Gastroesophageal sphincter (tissue), 4 donors: ENCODE measurements at regions not wholly inside any gene's neighbourhood (a gene's known extent, or its start where the extent isn't known, plus 50 kb on each side); places are given as distances from the start of the nearest gene placed in this dataset.

Experiments used
- ATAC-seq: fragments of 150-250 bp; one replicate; pipeline ENCODE4 v1.9.1; 2016; ENCODE audit warnings: mild to moderate bottlenecking, moderate library complexity
- H3K27ac ChIP-seq, 4 donors: fragments of 200-600 bp; sonication (generic) in 3 of 4; 1 replicate in 3 of 4; 2 replicates in 1 of 4; pipeline ENCODE4 v1.5.1; 2016 to 2019
- H3K27me3 ChIP-seq: fragments of 200-600 bp; sonication (generic); one replicate; pipeline ENCODE4 v1.5.1; 2019
- H3K36me3 ChIP-seq, 2 donors: fragments of 200-600 bp; sonication (generic); one replicate each; pipeline ENCODE4 v1.5.1; 2019; ENCODE audit warnings: control low read depth in 1 of 2
- H3K4me1 ChIP-seq, 3 donors: fragments of 200-600 bp; sonication (generic); 1 replicate in 2 of 3; 2 replicates in 1 of 3; pipeline ENCODE4 v1.5.1; 2016 to 2019; ENCODE audit warnings: control low read depth in 2 of 3
- H3K4me3 ChIP-seq, 2 donors: fragments of 200-600 bp; sonication (generic); one replicate each; pipeline ENCODE4 v1.5.1; 2019; ENCODE audit warnings: mild to moderate bottlenecking in 1 of 2, moderate library complexity in 1 of 2
- H3K9me3 ChIP-seq, 3 donors: fragments of 200-600 bp; sonication (generic); one replicate each; pipeline ENCODE4 v1.5.1; 2017 to 2019; ENCODE audit warnings: control low read depth in 2 of 3
- EP300 ChIP-seq: sonication (generic); formaldehyde crosslinking; IDR thresholded peaks from one replicate; pipeline ENCODE4 v1.6.1; 2017; ENCODE audit warnings: antibody characterized with exemption, mild to moderate bottlenecking
- POLR2A ChIP-seq, 2 donors: fragments of 450-650 bp; IDR thresholded peaks; one replicate each; pipeline ENCODE4 v1.6.1; 2017; ENCODE audit warnings: antibody characterized with exemption in 2 of 2, mild to moderate bottlenecking in 2 of 2, moderate library complexity in 1 of 2
- POLR2AphosphoS5 ChIP-seq: sonication (generic); formaldehyde crosslinking; IDR thresholded peaks from one replicate; pipeline ENCODE4 v1.6.1; 2017; ENCODE audit warnings: antibody characterized with exemption
- WGBS, 2 donors: methylation state at CpG; one replicate each; pipeline ENCODE4 v1.1.5; 2018; ENCODE audit warnings: low coverage in 1 of 2; 5-methylcytosine and 5-hydroxymethylcytosine counted together
- TF ChIP-seq, protein P1 (sequence below), 4 experiments: fragments of 200-600 bp in 2 of 4; fragments of 450-650 bp in 2 of 4; sonication (generic) in 1 of 4; IDR thresholded peaks; one replicate each; pipeline ENCODE4 v1.5.1; 2017 to 2019; ENCODE audit warnings: antibody characterized with exemption in 4 of 4, mild to moderate bottlenecking in 2 of 4, moderate library complexity in 2 of 4

DNA sequence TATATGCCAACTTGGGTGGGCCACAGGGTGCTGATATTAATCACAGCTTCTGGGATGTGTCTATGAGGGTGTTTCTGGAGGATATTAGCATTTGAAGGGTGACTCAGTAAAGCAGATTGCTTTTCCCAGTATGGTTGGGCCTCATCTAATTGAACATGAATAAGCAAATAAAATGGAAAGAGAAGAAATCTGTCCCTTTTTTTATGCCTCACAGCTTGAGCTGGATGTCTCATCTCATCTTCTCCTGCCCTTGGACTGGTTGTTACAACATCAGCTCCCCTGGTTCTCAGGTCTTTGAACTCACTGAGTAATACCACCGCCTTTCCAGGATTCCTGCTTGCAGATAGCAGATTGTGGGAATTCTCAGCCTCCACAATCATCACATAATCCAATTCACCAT, 1149.2 kb downstream of the PCDH18 start:
- Histone ChIP-seq H3K27me3 (no peaks in the 10 kb centered on the region), H3K27ac (no peak overlapping the region), H3K4me3 (no peak overlapping the region), H3K36me3 (no peaks in the 10 kb centered on the region), H3K9me3 (no peaks in the 10 kb centered on the region), H3K4me1 (no peaks in the 10 kb centered on the region)
- 91 to 100% methylated on average over 1 of the region's 1 CpG for WGBS, 2 donors
- no peak for ATAC-seq
- TF ChIP-seq POLR2A (IDR thresholded peaks at IDR 0.05) (no peak), POLR2AphosphoS5 (no peak), EP300 (no peak)
- TF ChIP-seq, protein P1, sequence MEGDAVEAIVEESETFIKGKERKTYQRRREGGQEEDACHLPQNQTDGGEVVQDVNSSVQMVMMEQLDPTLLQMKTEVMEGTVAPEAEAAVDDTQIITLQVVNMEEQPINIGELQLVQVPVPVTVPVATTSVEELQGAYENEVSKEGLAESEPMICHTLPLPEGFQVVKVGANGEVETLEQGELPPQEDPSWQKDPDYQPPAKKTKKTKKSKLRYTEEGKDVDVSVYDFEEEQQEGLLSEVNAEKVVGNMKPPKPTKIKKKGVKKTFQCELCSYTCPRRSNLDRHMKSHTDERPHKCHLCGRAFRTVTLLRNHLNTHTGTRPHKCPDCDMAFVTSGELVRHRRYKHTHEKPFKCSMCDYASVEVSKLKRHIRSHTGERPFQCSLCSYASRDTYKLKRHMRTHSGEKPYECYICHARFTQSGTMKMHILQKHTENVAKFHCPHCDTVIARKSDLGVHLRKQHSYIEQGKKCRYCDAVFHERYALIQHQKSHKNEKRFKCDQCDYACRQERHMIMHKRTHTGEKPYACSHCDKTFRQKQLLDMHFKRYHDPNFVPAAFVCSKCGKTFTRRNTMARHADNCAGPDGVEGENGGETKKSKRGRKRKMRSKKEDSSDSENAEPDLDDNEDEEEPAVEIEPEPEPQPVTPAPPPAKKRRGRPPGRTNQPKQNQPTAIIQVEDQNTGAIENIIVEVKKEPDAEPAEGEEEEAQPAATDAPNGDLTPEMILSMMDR (IDR thresholded peaks at IDR 0.05) = no peak

DNA sequence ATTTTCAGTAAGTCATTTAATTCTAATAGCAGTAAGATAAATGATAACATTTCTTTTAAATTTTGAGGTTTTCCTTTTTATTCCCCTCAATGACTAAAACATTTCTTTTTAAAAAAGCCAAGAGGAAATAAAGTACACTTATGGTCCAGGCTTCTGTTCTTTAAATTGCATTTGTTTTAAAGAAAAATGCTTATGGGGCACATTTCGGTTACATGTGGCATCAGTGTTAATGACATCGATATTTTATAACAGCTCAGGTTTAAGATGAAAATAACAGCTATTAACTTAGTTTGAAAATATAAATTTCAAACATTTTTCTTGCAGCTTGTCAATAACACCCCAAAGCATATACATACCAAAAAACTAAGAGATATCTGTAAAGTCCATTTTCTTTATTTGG, 1161.1 kb downstream of the PCDH18 start:
- TF ChIP-seq, protein P1 (IDR thresholded peaks at IDR 0.05) = no peak
- TF ChIP-seq POLR2A (IDR thresholded peaks at IDR 0.05) (no peak), POLR2AphosphoS5 (no peak), EP300 (no peak)
- Histone ChIP-seq H3K9me3 (no peaks in the 10 kb centered on the region), H3K27me3 (no peaks in the 10 kb centered on the region), H3K4me3 (no peak overlapping the region), H3K27ac (no peak overlapping the region), H3K4me1 (peaks cover 0 to 6% (median 0%) of the 10 kb centered on the region in 3 donors), H3K36me3 (no peaks in the 10 kb centered on the region)
- no peak for ATAC-seq
- 81 to 85% methylated on average over 2 of the region's 2 CpGs for WGBS, 2 donors

DNA sequence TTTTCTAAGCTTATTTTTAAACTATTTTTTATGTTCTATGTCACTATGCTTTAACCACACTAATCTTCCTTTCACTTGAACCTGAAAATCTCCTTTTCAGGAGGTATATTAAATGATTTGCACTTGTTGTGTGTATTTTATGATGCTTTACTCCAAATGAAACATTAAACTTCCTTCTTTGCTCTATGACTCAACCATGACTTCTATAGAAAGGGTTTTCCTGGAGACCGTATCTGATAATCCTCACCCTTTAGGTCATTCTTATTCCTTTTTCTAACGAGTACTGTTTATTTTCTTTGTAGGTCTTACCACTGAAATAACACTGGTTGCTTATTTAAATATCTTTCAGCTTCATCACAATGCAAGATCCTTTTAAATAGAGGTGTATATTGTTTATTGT, 1163.2 kb downstream of the PCDH18 start:
- no peaks in the 10 kb centered on the region for H3K27me3 ChIP-seq
- WGBS, 2 donors = 31 to 46% methylated on average over 2 of the region's 2 CpGs
- no peaks in the 10 kb centered on the region for H3K36me3 ChIP-seq
- no peak overlapping the region for H3K27ac ChIP-seq
- no peak for TF ChIP-seq EP300
- TF ChIP-seq POLR2A (IDR thresholded peaks at IDR 0.05) = no peak
- TF ChIP-seq, protein P1 (IDR thresholded peaks at IDR 0.05) = no peak
- TF ChIP-seq POLR2AphosphoS5 = no peak
- no peak for ATAC-seq
- no peak overlapping the region for H3K4me3 ChIP-seq
- H3K4me1 ChIP-seq = peaks cover 0 to 6% (median 0%) of the 10 kb centered on the region in 3 donors
- H3K9me3 ChIP-seq = no peaks in the 10 kb centered on the region

DNA sequence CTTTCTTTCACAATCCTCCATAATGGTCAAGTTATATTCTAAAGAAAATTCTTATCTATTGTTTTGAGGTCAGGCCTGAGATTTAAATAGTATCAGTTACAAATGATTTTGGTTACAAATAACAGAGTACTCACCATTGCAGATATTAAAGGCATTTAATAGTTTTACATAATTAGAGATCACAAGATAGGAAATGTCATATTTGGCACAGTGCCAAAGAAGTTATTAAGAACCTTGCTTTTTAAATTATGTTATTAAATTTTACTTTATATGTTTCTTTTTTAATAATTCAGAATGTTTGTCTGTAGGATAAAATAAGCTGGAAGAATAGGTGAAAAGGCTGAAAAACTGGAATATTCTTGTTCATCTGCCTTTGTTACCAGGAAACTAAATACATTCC, 1174.7 kb downstream of the PCDH18 start:
- Histone ChIP-seq H3K36me3 (no peaks in the 10 kb centered on the region), H3K9me3 (no peaks in the 10 kb centered on the region), H3K27me3 (no peaks in the 10 kb centered on the region), H3K4me1 (no peaks in the 10 kb centered on the region), H3K27ac (no peak overlapping the region), H3K4me3 (no peak overlapping the region)
- ATAC-seq = no peak
- no peak for TF ChIP-seq EP300
- no peak for TF ChIP-seq POLR2AphosphoS5
- no peak for TF ChIP-seq POLR2A (IDR thresholded peaks at IDR 0.05)
- TF ChIP-seq, protein P1 (IDR thresholded peaks at IDR 0.05) = no peak

DNA sequence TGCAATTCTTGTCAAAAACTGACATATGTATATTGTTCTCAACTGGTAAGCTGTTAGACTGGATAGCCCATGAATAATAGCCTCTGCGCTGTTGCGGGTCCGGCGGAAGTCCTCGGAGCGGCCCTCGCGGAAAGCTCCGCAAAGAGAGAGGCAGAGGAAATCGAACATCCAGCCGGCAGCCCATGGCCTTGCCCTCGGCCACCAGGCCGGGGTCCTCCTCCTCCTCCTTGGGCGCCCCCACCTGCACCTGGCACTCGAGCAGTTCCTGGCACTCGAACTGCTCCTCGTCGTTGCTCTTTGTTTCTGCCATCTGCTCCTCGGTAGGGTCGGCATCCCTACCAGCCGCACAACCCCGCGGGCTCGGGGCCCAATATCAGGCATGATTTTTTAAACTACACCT, 1176.3 kb downstream of the PCDH18 start:
- Histone ChIP-seq H3K4me1 (no peaks in the 10 kb centered on the region), H3K27ac (no peak overlapping the region), H3K36me3 (no peaks in the 10 kb centered on the region), H3K9me3 (no peaks in the 10 kb centered on the region), H3K27me3 (no peaks in the 10 kb centered on the region), H3K4me3 (no peak overlapping the region)
- ATAC-seq = no peak
- WGBS, 2 donors = 93 to 96% methylated on average over 6 to 8 of the region's 24 CpGs
- no peak for TF ChIP-seq EP300
- no peak for TF ChIP-seq POLR2AphosphoS5
- TF ChIP-seq POLR2A (IDR thresholded peaks at IDR 0.05) = no peak
- TF ChIP-seq, protein P1 (IDR thresholded peaks at IDR 0.05) = no peak
